ENCODE measurements at regions not wholly inside any gene's neighbourhood (a gene's known extent, or its start where the extent isn't known, plus 50 kb on each side); places are given as distances from the start of the nearest gene placed in this dataset.

- DNase-seq (peak in 1 of 3 donors; percentile 18), ATAC-seq (ENCODE audit: low read depth in 2 of 2) (peak; percentile 6 to 12)
- H3K4me1 Mint-ChIP-seq, result peaks cover 0 to 40% (median 6%) of the 10 kb centered on the region in 4 donors
- no peak overlapping the region for H3K4me3 ChIP-seq (ENCODE audit: low read depth, low read length)
- H3K27me3 Mint-ChIP-seq, result no peaks in the 10 kb centered on the region
- H3K9me3 ChIP-seq (ENCODE audit: control insufficient read depth in 2 of 2, low read length in 2 of 2), result no peaks in the 10 kb centered on the region
- H3K9me3 Mint-ChIP-seq, result no peaks in the 10 kb centered on the region
- no peaks in the 10 kb centered on the region for H3K27me3 ChIP-seq (ENCODE audit: control insufficient read depth, insufficient read depth, low read length)
- peak overlapping the region in 3 of 4 donors; percentile 8 to 57 (median 31) for H3K4me3 Mint-ChIP-seq
- peak overlapping the region; percentile 41 for H3K27ac ChIP-seq (ENCODE audit: insufficient read depth, low read length, poor library complexity, severe bottlenecking)
- H3K27ac Mint-ChIP-seq, result peak overlapping the region in 2 of 3 donors; percentile 59 to 80
- no peaks in the 10 kb centered on the region for H3K36me3 ChIP-seq (ENCODE audit: control insufficient read depth, insufficient read depth, low read length)
- H3K4me1 ChIP-seq (ENCODE audit: control insufficient read depth, insufficient read depth, low read length, poor library complexity, severe bottlenecking), result peaks cover 36% of the 10 kb centered on the region
- H3K36me3 Mint-ChIP-seq, result no peaks in the 10 kb centered on the region
These were observed 162.0 kb downstream of the C9orf50 start for GRCh38 chr9:129458663-129459546.

- no peaks in the 10 kb centered on the region for H3K9me3 ChIP-seq (ENCODE audit: control insufficient read depth in 2 of 2, low read length in 2 of 2)
- H3K4me3 Mint-ChIP-seq, result peak overlapping the region; percentile 39 to 74 (median 56)
- no peaks in the 10 kb centered on the region for H3K9me3 Mint-ChIP-seq
- peaks cover 36% of the 10 kb centered on the region for H3K4me1 ChIP-seq (ENCODE audit: control insufficient read depth, insufficient read depth, low read length, poor library complexity, severe bottlenecking)
- no peak overlapping the region for H3K27ac ChIP-seq (ENCODE audit: insufficient read depth, low read length, poor library complexity, severe bottlenecking)
- no peaks in the 10 kb centered on the region for H3K27me3 Mint-ChIP-seq
- peaks cover 0 to 40% (median 6%) of the 10 kb centered on the region in 4 donors for H3K4me1 Mint-ChIP-seq
- H3K4me3 ChIP-seq (ENCODE audit: low read depth, low read length), result no peak overlapping the region
- no peaks in the 10 kb centered on the region for H3K27me3 ChIP-seq (ENCODE audit: control insufficient read depth, insufficient read depth, low read length)
- DNase-seq (peak in 1 of 3 donors; percentile 40), ATAC-seq (ENCODE audit: low read depth in 2 of 2) (peak in 1 of 2 donors; percentile 11)
- no peaks in the 10 kb centered on the region for H3K36me3 Mint-ChIP-seq
- peak overlapping the region in 2 of 3 donors; percentile 78 to 80 for H3K27ac Mint-ChIP-seq
- H3K36me3 ChIP-seq (ENCODE audit: control insufficient read depth, insufficient read depth, low read length), result no peaks in the 10 kb centered on the region
These were observed 162.7 kb downstream of the C9orf50 start for GRCh38 chr9:129458155-129458661.

- no peaks in the 10 kb centered on the region for H3K9me3 ChIP-seq (ENCODE audit: control insufficient read depth in 2 of 2, low read length in 2 of 2)
- DNase-seq (no peak), ATAC-seq (ENCODE audit: low read depth in 2 of 2) (no peak)
- H3K4me3 Mint-ChIP-seq, result peak overlapping the region in 2 of 4 donors; percentile 36 to 57
- no peaks in the 10 kb centered on the region for H3K27me3 Mint-ChIP-seq
- H3K4me1 Mint-ChIP-seq, result peaks cover 0 to 41% (median 8%) of the 10 kb centered on the region in 4 donors
- H3K36me3 ChIP-seq (ENCODE audit: control insufficient read depth, insufficient read depth, low read length), result no peaks in the 10 kb centered on the region
- peaks cover 36% of the 10 kb centered on the region for H3K4me1 ChIP-seq (ENCODE audit: control insufficient read depth, insufficient read depth, low read length, poor library complexity, severe bottlenecking)
- no peaks in the 10 kb centered on the region for H3K36me3 Mint-ChIP-seq
- H3K4me3 ChIP-seq (ENCODE audit: low read depth, low read length), result no peak overlapping the region
- H3K27ac ChIP-seq (ENCODE audit: insufficient read depth, low read length, poor library complexity, severe bottlenecking), result no peak overlapping the region
- H3K27me3 ChIP-seq (ENCODE audit: control insufficient read depth, insufficient read depth, low read length), result no peaks in the 10 kb centered on the region
- H3K27ac Mint-ChIP-seq, result peak overlapping the region in 2 of 3 donors; percentile 61 to 78
- peaks cover 0 to 1% (median 0%) of the 10 kb centered on the region in 7 donors for H3K9me3 Mint-ChIP-seq
These were observed 163.5 kb downstream of the C9orf50 start for GRCh38 chr9:129457325-129457779.

GRCh38 chr9:129456549-129457324, 164.2 kb downstream of the C9orf50 start:
- Mint-ChIP-seq H3K4me1 (peaks cover 0 to 41% (median 8%) of the 10 kb centered on the region in 4 donors), H3K9me3 (peaks cover 0 to 1% (median 0%) of the 10 kb centered on the region in 7 donors), H3K27ac (peak overlapping the region; percentile 4 to 60 (median 12)), H3K36me3 (no peaks in the 10 kb centered on the region), H3K27me3 (no peaks in the 10 kb centered on the region), H3K4me3 (peak overlapping the region in 1 of 4 donors; percentile 87)
- Histone ChIP-seq H3K27me3 (ENCODE audit: control insufficient read depth, insufficient read depth, low read length) (no peaks in the 10 kb centered on the region), H3K36me3 (ENCODE audit: control insufficient read depth, insufficient read depth, low read length) (no peaks in the 10 kb centered on the region), H3K27ac (ENCODE audit: insufficient read depth, low read length, poor library complexity, severe bottlenecking) (no peak overlapping the region), H3K9me3 (ENCODE audit: control insufficient read depth in 2 of 2, low read length in 2 of 2) (no peaks in the 10 kb centered on the region), H3K4me1 (ENCODE audit: control insufficient read depth, insufficient read depth, low read length, poor library complexity, severe bottlenecking) (peaks cover 36% of the 10 kb centered on the region), H3K4me3 (ENCODE audit: low read depth, low read length) (no peak overlapping the region)
- DNase-seq (no peak), ATAC-seq (ENCODE audit: low read depth in 2 of 2) (no peak)

- no peaks in the 10 kb centered on the region for H3K27me3 ChIP-seq (ENCODE audit: control insufficient read depth, insufficient read depth, low read length)
- H3K4me3 Mint-ChIP-seq, result peak overlapping the region in 1 of 4 donors; percentile 41
- H3K4me1 Mint-ChIP-seq, result peaks cover 0 to 37% (median 8%) of the 10 kb centered on the region in 4 donors
- no peak overlapping the region for H3K27ac ChIP-seq (ENCODE audit: insufficient read depth, low read length, poor library complexity, severe bottlenecking)
- H3K4me1 ChIP-seq (ENCODE audit: control insufficient read depth, insufficient read depth, low read length, poor library complexity, severe bottlenecking), result peaks cover 27% of the 10 kb centered on the region
- peaks cover 0 to 1% (median 0%) of the 10 kb centered on the region in 7 donors for H3K9me3 Mint-ChIP-seq
- ATAC-seq (ENCODE audit: low read depth in 2 of 2), result no peak
- no peaks in the 10 kb centered on the region for H3K36me3 Mint-ChIP-seq
- H3K4me3 ChIP-seq (ENCODE audit: low read depth, low read length), result no peak overlapping the region
- peak overlapping the region in 1 of 3 donors; percentile 33 for H3K27ac Mint-ChIP-seq
- no peaks in the 10 kb centered on the region for H3K27me3 Mint-ChIP-seq
- no peaks in the 10 kb centered on the region for H3K36me3 ChIP-seq (ENCODE audit: control insufficient read depth, insufficient read depth, low read length)
- H3K9me3 ChIP-seq (ENCODE audit: control insufficient read depth in 2 of 2, low read length in 2 of 2), result no peaks in the 10 kb centered on the region
- DNase-seq, result no peak
These were observed 165.5 kb downstream of the C9orf50 start for GRCh38 chr9:129455151-129455995.

GRCh38 chr9:129454467-129455067, 166.3 kb downstream of the C9orf50 start:
- Mint-ChIP-seq H3K27ac (no peak overlapping the region), H3K9me3 (peaks cover 0 to 1% (median 0%) of the 10 kb centered on the region in 7 donors), H3K4me1 (peaks cover 0 to 34% (median 8%) of the 10 kb centered on the region in 4 donors), H3K4me3 (no peak overlapping the region), H3K27me3 (no peaks in the 10 kb centered on the region), H3K36me3 (no peaks in the 10 kb centered on the region)
- peaks cover 20% of the 10 kb centered on the region for H3K4me1 ChIP-seq (ENCODE audit: control insufficient read depth, insufficient read depth, low read length, poor library complexity, severe bottlenecking)
- H3K27me3 ChIP-seq (ENCODE audit: control insufficient read depth, insufficient read depth, low read length), result no peaks in the 10 kb centered on the region
- ATAC-seq (ENCODE audit: low read depth in 2 of 2) (no peak), DNase-seq (no peak)
- H3K9me3 ChIP-seq (ENCODE audit: control insufficient read depth in 2 of 2, low read length in 2 of 2), result no peaks in the 10 kb centered on the region
- no peak overlapping the region for H3K4me3 ChIP-seq (ENCODE audit: low read depth, low read length)
- H3K36me3 ChIP-seq (ENCODE audit: control insufficient read depth, insufficient read depth, low read length), result no peaks in the 10 kb centered on the region
- H3K27ac ChIP-seq (ENCODE audit: insufficient read depth, low read length, poor library complexity, severe bottlenecking), result no peak overlapping the region
